Left ventricle myocardium inferior (tissue), 1 donor: ENCODE measurements at regions not wholly inside any gene's neighbourhood (a gene's known extent, or its start where the extent isn't known, plus 50 kb on each side); places are given as distances from the start of the nearest gene placed in this dataset.

ENCODE experiments used
- DNase-seq: peaks from one replicate; pipeline ENCODE4 v3.0.0-alpha.2; 2020
- H3K27ac ChIP-seq: fragments of 200-600 bp; replicated peaks from 2 replicates; pipeline ENCODE4 v1.8.0; 2021
- H3K27me3 ChIP-seq: fragments of 200-600 bp; 2 replicates; pipeline ENCODE4 v1.8.0; 2021; ENCODE audit warnings: low read depth
- H3K36me3 ChIP-seq: fragments of 200-600 bp; 2 replicates; pipeline ENCODE4 v1.8.0; 2021
- H3K4me1 ChIP-seq: fragments of 200-600 bp; 2 replicates; pipeline ENCODE4 v1.8.0; 2021
- H3K4me3 ChIP-seq: fragments of 200-600 bp; 2 replicates; pipeline ENCODE4 v1.8.0; 2021; ENCODE audit warnings: mild to moderate bottlenecking, moderate library complexity
- H3K9me3 ChIP-seq: fragments of 200-600 bp; replicated peaks from 2 replicates; pipeline ENCODE4 v1.8.0; 2021
- CTCF ChIP-seq: fragments of 200-600 bp; IDR thresholded peaks from 2 replicates; pipeline ENCODE4 v1.8.0; 2021; ENCODE audit warnings: antibody characterized with exemption, mild to moderate bottlenecking, borderline replicate concordance
- intact Hi-C: fragments of 100-400 bp; cut with micrococcal nuclease; formaldehyde crosslinking; loops from one replicate; pipeline ENCODE4 v1.11.0; 2022
- donor health status: DM: no; HTN: yes; CAD: no; lungs with severe emphysema.

GRCh38 chr14:43621282-43621681, 885.8 kb downstream of the FSCB start:
- no peak for DNase-seq
- H3K27ac ChIP-seq, result no peak overlapping the region
- no peak overlapping the region for H3K4me3 ChIP-seq
- H3K9me3 ChIP-seq, result peaks cover 12% of the 10 kb centered on the region
- no peaks in the 10 kb centered on the region for H3K4me1 ChIP-seq
- intact Hi-C loops, result no loop called here
- H3K27me3 ChIP-seq, result no peaks in the 10 kb centered on the region
- no peaks in the 10 kb centered on the region for H3K36me3 ChIP-seq
- no peak for TF ChIP-seq CTCF

DNA sequence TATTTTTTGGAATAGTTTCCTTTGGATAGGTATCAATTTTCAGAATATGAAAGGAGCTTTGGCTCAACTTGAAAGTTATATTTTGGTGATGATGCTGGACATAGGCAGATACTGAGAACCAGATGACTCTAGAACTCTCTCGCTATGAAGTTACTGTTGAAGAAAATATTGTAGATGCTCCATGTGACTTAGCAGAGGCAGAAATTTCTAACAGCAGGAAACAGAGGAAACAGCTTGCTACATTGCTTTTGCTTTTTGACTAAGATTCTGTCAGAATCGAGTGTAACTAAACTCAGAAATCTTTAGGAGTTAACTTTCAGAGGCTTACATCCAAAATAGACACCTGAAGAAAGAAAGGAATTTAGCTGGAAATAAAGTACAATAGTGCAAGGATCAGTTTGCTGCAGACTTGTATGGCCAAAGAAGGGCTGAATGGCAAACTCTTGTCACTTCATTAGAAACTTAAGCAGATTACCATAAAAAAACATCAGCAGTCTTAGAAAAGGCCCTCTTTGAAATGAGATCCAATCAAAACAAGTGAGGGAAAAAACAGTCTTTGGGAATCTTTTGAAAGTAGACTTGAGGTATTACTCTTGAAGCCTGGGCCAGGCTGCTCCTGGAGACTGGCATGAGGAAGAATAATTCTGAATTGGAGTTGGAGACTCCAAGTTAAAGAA, 911.8 kb downstream of the FSCB start:
- H3K27ac ChIP-seq, result no peak overlapping the region
- intact Hi-C loops, result no loop called here
- H3K4me3 ChIP-seq, result no peak overlapping the region
- no peaks in the 10 kb centered on the region for H3K27me3 ChIP-seq
- no peaks in the 10 kb centered on the region for H3K9me3 ChIP-seq
- no peak for TF ChIP-seq CTCF
- H3K4me1 ChIP-seq, result no peaks in the 10 kb centered on the region
- no peak for DNase-seq
- no peaks in the 10 kb centered on the region for H3K36me3 ChIP-seq

DNA sequence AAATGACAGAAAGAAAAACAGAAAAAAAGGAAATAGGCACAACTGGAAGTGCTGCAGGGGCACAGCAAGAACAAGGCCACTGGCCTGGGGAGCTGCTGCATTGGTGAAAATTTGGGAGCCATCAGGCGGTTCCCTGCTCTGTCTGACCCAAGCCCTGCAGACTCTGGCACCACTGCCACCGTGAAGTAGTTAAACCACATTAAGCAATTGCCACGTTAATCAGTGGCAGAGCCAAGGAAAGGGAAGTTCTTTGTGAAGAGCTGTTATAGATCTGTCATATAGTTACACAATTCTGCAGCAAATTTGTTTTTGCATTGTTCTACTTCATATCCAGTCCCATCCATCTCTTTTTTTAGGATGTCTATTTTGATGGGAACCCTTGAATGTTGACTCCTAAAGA, 915.3 kb downstream of the FSCB start:
- intact Hi-C loops, result no loop called here
- Histone ChIP-seq H3K4me3 (no peak overlapping the region), H3K27ac (no peak overlapping the region), H3K9me3 (no peaks in the 10 kb centered on the region), H3K4me1 (no peaks in the 10 kb centered on the region), H3K36me3 (no peaks in the 10 kb centered on the region), H3K27me3 (no peaks in the 10 kb centered on the region)
- no peak for DNase-seq
- no peak for TF ChIP-seq CTCF

- H3K27me3 ChIP-seq, result no peaks in the 10 kb centered on the region
- intact Hi-C loops, result no loop called here
- DNase-seq, result no peak
- H3K4me1 ChIP-seq, result no peaks in the 10 kb centered on the region
- H3K36me3 ChIP-seq, result no peaks in the 10 kb centered on the region
- no peak for TF ChIP-seq CTCF
- peaks cover 3% of the 10 kb centered on the region for H3K9me3 ChIP-seq
- H3K4me3 ChIP-seq, result no peak overlapping the region
- no peak overlapping the region for H3K27ac ChIP-seq
Observed at GRCh38 chr14:43587183-43587582, 919.9 kb downstream of the FSCB start.

DNA sequence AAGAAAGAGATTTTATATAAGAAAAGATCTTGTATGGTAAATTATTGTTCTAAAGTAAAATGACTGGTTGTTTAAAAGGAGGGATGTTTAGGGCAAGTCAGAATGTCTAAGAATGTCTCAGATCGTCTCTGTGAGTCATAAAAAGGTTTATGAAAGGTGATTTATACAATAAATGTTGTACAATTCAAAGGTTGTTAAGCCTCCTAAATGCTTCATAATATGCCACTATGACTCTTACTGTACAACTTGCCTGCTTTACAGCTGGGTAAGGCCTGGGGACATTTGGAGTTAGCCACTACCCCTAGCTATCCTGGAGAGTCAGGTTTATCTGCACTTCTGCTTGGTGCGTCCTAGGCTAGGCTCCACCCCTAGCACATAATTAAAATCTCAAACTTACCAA, 927.4 kb downstream of the FSCB start:
- Histone ChIP-seq H3K4me3 (no peak overlapping the region), H3K9me3 (peaks cover 29% of the 10 kb centered on the region), H3K36me3 (no peaks in the 10 kb centered on the region), H3K27ac (no peak overlapping the region), H3K4me1 (no peaks in the 10 kb centered on the region), H3K27me3 (no peaks in the 10 kb centered on the region)
- intact Hi-C loops, result no loop called here
- no peak for TF ChIP-seq CTCF
- no peak for DNase-seq

GRCh38 chr14:43568022-43568421, 939.1 kb downstream of the FSCB start:
- H3K27ac ChIP-seq, result no peak overlapping the region
- DNase-seq, result no peak
- intact Hi-C loops, result no loop called here
- H3K36me3 ChIP-seq, result no peaks in the 10 kb centered on the region
- H3K4me1 ChIP-seq, result no peaks in the 10 kb centered on the region
- H3K27me3 ChIP-seq, result no peaks in the 10 kb centered on the region
- no peaks in the 10 kb centered on the region for H3K9me3 ChIP-seq
- H3K4me3 ChIP-seq, result no peak overlapping the region
- no peak for TF ChIP-seq CTCF
